Liver (tissue), 8 donors: ENCODE measurements at regions not wholly inside any gene's neighbourhood (a gene's known extent, or its start where the extent isn't known, plus 50 kb on each side); places are given as distances from the start of the nearest gene placed in this dataset.

Experiments used
- DNase-seq: peaks from one replicate; pipeline ENCODE4 v3.0.0-alpha.2; 2017; ENCODE audit warnings: low spot score
- H3K27ac ChIP-seq, 2 donors: one replicate each; pipeline ENCODE4 v1.7.0; 2013; ENCODE audit warnings: inconsistent platforms in 2 of 2, low read length in 2 of 2, control low read depth in 1 of 2, low read depth in 1 of 2, mild to moderate bottlenecking in 1 of 2
- H3K27me3 ChIP-seq, 4 donors: one replicate each; pipeline versions ENCODE4 v1.6.1 to v1.7.0; 2013; ENCODE audit warnings: low read length in 3 of 4, inconsistent platforms in 1 of 4, mild to moderate bottlenecking in 1 of 4, moderate library complexity in 1 of 4; ENCODE audit not compliant: control insufficient read depth in 4 of 4, insufficient read depth in 4 of 4
- H3K36me3 ChIP-seq, 4 donors: one replicate each; pipeline versions ENCODE4 v1.6.1 to v1.7.0; 2013; ENCODE audit warnings: low read length in 3 of 4, mild to moderate bottlenecking in 3 of 4, low read depth in 1 of 4, moderate library complexity in 1 of 4; ENCODE audit not compliant: control insufficient read depth in 4 of 4, insufficient read depth in 3 of 4
- H3K4me1 ChIP-seq, 4 donors: one replicate each; pipeline versions ENCODE4 v1.6.1 to v1.7.0; 2013; ENCODE audit warnings: low read length in 3 of 4, mild to moderate bottlenecking in 3 of 4, moderate library complexity in 1 of 4; ENCODE audit not compliant: control insufficient read depth in 4 of 4, insufficient read depth in 4 of 4
- H3K4me3 ChIP-seq, 3 donors: one replicate each; pipeline versions ENCODE4 v1.6.1 to v1.7.0; 2013; ENCODE audit warnings: low read length in 3 of 3, control low read depth in 1 of 3, low read depth in 1 of 3, mild to moderate bottlenecking in 1 of 3
- H3K9ac ChIP-seq, 2 donors: one replicate each; pipeline ENCODE4 v1.7.0; 2013; ENCODE audit warnings: low read length in 2 of 2, mild to moderate bottlenecking in 2 of 2, moderate library complexity in 2 of 2, control low read depth in 1 of 2, low read depth in 1 of 2
- H3K9me3 ChIP-seq, 4 donors: one replicate each; pipeline versions ENCODE4 v1.6.1 to v1.7.0; 2013; ENCODE audit warnings: low read length in 3 of 4; ENCODE audit not compliant: control insufficient read depth in 4 of 4
- EGR1 ChIP-seq, 2 donors: IDR thresholded peaks; 2 replicates each; pipeline ENCODE4 v1.6.1; 2016 to 2018; ENCODE audit warnings: antibody characterized with exemption in 2 of 2, low read depth in 2 of 2
- FOXA1 ChIP-seq: IDR thresholded peaks from 2 replicates; pipeline ENCODE4 v1.6.1; 2016; ENCODE audit warnings: antibody characterized with exemption
- FOXA2 ChIP-seq: IDR thresholded peaks from 2 replicates; pipeline ENCODE4 v1.6.1; 2016; ENCODE audit warnings: antibody characterized with exemption
- GABPA ChIP-seq, 2 donors: IDR thresholded peaks in 1 of 2; conservative IDR thresholded peaks in 1 of 2; 2 replicates each; pipeline ENCODE4 v1.6.1; 2016; ENCODE audit warnings: antibody characterized with exemption in 2 of 2, mild to moderate bottlenecking in 1 of 2, moderate library complexity in 1 of 2
- HNF4A ChIP-seq, 2 donors: conservative IDR thresholded peaks; 2 replicates each; pipeline ENCODE4 v1.6.1; 2016; ENCODE audit warnings: antibody characterized with exemption in 2 of 2, mild to moderate bottlenecking in 2 of 2
- HNF4G ChIP-seq: IDR thresholded peaks from 2 replicates; pipeline ENCODE4 v1.6.1; 2016; ENCODE audit warnings: antibody characterized with exemption
- JUND ChIP-seq, 2 donors: IDR thresholded peaks; 2 replicates each; pipeline ENCODE4 v1.6.1; 2016; ENCODE audit warnings: antibody characterized with exemption in 2 of 2
- NR2F2 ChIP-seq: IDR thresholded peaks from 2 replicates; pipeline ENCODE4 v1.6.1; 2016; ENCODE audit warnings: antibody characterized with exemption
- RAD21 ChIP-seq, 2 donors: IDR thresholded peaks; 2 replicates each; pipeline ENCODE4 v1.6.1; 2016; ENCODE audit warnings: antibody characterized with exemption in 2 of 2, mild to moderate bottlenecking in 2 of 2
- RXRA ChIP-seq, 2 donors: IDR thresholded peaks; 2 replicates each; pipeline ENCODE4 v1.6.1; 2017 to 2018; ENCODE audit warnings: antibody characterized with exemption in 2 of 2, mild to moderate bottlenecking in 1 of 2
- SP1 ChIP-seq: IDR thresholded peaks from 2 replicates; pipeline ENCODE4 v1.6.1; 2018; ENCODE audit warnings: antibody characterized with exemption, mild to moderate bottlenecking
- TAF1 ChIP-seq: conservative IDR thresholded peaks from 2 replicates; pipeline ENCODE4 v1.6.1; 2016; ENCODE audit warnings: antibody characterized with exemption, mild to moderate bottlenecking
- YY1 ChIP-seq: IDR thresholded peaks from 2 replicates; pipeline ENCODE4 v1.6.1; 2016; ENCODE audit warnings: antibody characterized with exemption, mild to moderate bottlenecking
- WGBS: extraction: QIAGEN DNeasy Blood & Tissue Kit; methylation state at CpG from one replicate; pipeline ENCODE4 v1.1.7; 2013; 5-methylcytosine and 5-hydroxymethylcytosine counted together
- TF ChIP-seq, protein P1 (sequence below): IDR thresholded peaks from 2 replicates; pipeline ENCODE4 v1.6.1; 2016; ENCODE audit warnings: antibody characterized with exemption, mild to moderate bottlenecking
- TF ChIP-seq, protein P2 (sequence below): IDR thresholded peaks from 2 replicates; pipeline ENCODE4 v1.6.1; 2016; ENCODE audit warnings: antibody characterized with exemption
- TF ChIP-seq, protein P3 (sequence below): fragments of 150-350 bp; IDR thresholded peaks from 2 replicates; pipeline ENCODE4 v1.5.1; 2017; ENCODE audit warnings: improper control_type of control experiment, low read depth, low read length; ENCODE audit not compliant: missing input control
- TF ChIP-seq, protein P4 (sequence below): IDR thresholded peaks from 2 replicates; pipeline ENCODE4 v1.6.1; 2016; ENCODE audit warnings: antibody characterized with exemption
- TF ChIP-seq, protein P5 (sequence below): IDR thresholded peaks from 2 replicates; pipeline ENCODE4 v1.6.1; 2016; ENCODE audit warnings: antibody characterized with exemption
- donor health status: healthy.
- donor health status: healthy.
- donor health status: healthy.
- donor health status: healthy.
- donor health status: healthy.

DNA sequence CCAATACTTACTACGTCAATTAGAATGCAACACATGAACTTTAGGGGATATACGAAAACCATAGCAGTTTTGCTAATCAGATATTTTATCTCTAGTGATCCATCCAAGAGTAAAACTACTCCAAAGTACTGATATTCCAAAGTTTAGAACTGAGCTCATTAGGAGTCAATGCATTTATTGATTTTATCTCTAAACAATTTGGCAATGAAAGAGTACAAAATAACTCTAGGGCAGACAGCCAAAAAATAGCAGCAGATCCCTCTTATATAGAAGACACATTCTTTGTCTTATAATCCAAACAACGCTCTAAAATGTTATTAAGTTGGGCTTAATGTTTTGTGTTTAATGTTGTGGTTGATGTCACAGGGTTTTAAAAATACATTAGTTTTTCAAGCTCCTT lies 923.9 kb upstream of the MAN1A1 start:
- Histone ChIP-seq H3K9me3 (peaks cover 0 to 8% (median 0%) of the 10 kb centered on the region in 4 donors), H3K4me1 (no peaks in the 10 kb centered on the region), H3K4me3 (no peak overlapping the region), H3K9ac (no peak overlapping the region), H3K27ac (no peak overlapping the region), H3K36me3 (no peaks in the 10 kb centered on the region), H3K27me3 (no peaks in the 10 kb centered on the region)
- TF ChIP-seq HNF4G (no peak), YY1 (no peak), FOXA1 (no peak), TAF1 (no peak), RXRA (IDR thresholded peaks at IDR 0.05) (no peak), FOXA2 (no peak), JUND (IDR thresholded peaks at IDR 0.05) (no peak), HNF4A (conservative IDR thresholded peaks at IDR 0.05) (no peak), EGR1 (IDR thresholded peaks at IDR 0.05; ENCODE audit: low read depth in 2 of 2) (no peak), GABPA (IDR thresholded peaks at IDR 0.05 in 1 of 2, conservative IDR thresholded peaks at IDR 0.05 in 1 of 2) (no peak), NR2F2 (no peak), RAD21 (IDR thresholded peaks at IDR 0.05) (no peak), SP1 (no peak)
- TF ChIP-seq, protein P1, sequence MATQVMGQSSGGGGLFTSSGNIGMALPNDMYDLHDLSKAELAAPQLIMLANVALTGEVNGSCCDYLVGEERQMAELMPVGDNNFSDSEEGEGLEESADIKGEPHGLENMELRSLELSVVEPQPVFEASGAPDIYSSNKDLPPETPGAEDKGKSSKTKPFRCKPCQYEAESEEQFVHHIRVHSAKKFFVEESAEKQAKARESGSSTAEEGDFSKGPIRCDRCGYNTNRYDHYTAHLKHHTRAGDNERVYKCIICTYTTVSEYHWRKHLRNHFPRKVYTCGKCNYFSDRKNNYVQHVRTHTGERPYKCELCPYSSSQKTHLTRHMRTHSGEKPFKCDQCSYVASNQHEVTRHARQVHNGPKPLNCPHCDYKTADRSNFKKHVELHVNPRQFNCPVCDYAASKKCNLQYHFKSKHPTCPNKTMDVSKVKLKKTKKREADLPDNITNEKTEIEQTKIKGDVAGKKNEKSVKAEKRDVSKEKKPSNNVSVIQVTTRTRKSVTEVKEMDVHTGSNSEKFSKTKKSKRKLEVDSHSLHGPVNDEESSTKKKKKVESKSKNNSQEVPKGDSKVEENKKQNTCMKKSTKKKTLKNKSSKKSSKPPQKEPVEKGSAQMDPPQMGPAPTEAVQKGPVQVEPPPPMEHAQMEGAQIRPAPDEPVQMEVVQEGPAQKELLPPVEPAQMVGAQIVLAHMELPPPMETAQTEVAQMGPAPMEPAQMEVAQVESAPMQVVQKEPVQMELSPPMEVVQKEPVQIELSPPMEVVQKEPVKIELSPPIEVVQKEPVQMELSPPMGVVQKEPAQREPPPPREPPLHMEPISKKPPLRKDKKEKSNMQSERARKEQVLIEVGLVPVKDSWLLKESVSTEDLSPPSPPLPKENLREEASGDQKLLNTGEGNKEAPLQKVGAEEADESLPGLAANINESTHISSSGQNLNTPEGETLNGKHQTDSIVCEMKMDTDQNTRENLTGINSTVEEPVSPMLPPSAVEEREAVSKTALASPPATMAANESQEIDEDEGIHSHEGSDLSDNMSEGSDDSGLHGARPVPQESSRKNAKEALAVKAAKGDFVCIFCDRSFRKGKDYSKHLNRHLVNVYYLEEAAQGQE, result no peak
- TF ChIP-seq, protein P2, sequence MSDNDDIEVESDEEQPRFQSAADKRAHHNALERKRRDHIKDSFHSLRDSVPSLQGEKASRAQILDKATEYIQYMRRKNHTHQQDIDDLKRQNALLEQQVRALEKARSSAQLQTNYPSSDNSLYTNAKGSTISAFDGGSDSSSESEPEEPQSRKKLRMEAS, result no peak
- TF ChIP-seq, protein P3, sequence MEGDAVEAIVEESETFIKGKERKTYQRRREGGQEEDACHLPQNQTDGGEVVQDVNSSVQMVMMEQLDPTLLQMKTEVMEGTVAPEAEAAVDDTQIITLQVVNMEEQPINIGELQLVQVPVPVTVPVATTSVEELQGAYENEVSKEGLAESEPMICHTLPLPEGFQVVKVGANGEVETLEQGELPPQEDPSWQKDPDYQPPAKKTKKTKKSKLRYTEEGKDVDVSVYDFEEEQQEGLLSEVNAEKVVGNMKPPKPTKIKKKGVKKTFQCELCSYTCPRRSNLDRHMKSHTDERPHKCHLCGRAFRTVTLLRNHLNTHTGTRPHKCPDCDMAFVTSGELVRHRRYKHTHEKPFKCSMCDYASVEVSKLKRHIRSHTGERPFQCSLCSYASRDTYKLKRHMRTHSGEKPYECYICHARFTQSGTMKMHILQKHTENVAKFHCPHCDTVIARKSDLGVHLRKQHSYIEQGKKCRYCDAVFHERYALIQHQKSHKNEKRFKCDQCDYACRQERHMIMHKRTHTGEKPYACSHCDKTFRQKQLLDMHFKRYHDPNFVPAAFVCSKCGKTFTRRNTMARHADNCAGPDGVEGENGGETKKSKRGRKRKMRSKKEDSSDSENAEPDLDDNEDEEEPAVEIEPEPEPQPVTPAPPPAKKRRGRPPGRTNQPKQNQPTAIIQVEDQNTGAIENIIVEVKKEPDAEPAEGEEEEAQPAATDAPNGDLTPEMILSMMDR, result no peak
- TF ChIP-seq, protein P4, sequence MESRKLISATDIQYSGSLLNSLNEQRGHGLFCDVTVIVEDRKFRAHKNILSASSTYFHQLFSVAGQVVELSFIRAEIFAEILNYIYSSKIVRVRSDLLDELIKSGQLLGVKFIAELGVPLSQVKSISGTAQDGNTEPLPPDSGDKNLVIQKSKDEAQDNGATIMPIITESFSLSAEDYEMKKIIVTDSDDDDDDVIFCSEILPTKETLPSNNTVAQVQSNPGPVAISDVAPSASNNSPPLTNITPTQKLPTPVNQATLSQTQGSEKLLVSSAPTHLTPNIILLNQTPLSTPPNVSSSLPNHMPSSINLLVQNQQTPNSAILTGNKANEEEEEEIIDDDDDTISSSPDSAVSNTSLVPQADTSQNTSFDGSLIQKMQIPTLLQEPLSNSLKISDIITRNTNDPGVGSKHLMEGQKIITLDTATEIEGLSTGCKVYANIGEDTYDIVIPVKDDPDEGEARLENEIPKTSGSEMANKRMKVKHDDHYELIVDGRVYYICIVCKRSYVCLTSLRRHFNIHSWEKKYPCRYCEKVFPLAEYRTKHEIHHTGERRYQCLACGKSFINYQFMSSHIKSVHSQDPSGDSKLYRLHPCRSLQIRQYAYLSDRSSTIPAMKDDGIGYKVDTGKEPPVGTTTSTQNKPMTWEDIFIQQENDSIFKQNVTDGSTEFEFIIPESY, result no peak
- TF ChIP-seq, protein P5, sequence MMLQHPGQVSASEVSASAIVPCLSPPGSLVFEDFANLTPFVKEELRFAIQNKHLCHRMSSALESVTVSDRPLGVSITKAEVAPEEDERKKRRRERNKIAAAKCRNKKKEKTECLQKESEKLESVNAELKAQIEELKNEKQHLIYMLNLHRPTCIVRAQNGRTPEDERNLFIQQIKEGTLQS, result no peak
- 81% methylated on average over 3 of the region's 3 CpGs for WGBS
- DNase-seq, result no peak
